ENCODE measurements at regions not wholly inside any gene's neighbourhood (a gene's known extent, or its start where the extent isn't known, plus 50 kb on each side); places are given as distances from the start of the nearest gene placed in this dataset.
A peak's percentile ranks its signal among the peaks of the same experiment; 100 is the strongest.

GRCh38 chr3:194999491-194999890 is 271.5 kb downstream of the XXYLT1 start:
- intact Hi-C loops (cut with micrococcal nuclease; ENCODE audit: unreplicated experiment): no loop called here
- no peaks in the 10 kb centered on the region for H3K9me3 ChIP-seq (ENCODE audit: low read depth, low read length, poor library complexity, severe bottlenecking)
- peaks cover 36% of the 10 kb centered on the region for H3K4me1 ChIP-seq (ENCODE audit: insufficient read depth, low read length, poor library complexity, severe bottlenecking)
- H3K27ac ChIP-seq (ENCODE audit: low read depth, low read length, poor library complexity, severe bottlenecking): no peak overlapping the region
- CTCF ChIA-PET: no interaction called here
- H3K36me3 ChIP-seq (ENCODE audit: insufficient read depth, low read length, poor library complexity, severe bottlenecking): no peaks in the 10 kb centered on the region
- no peaks in the 10 kb centered on the region for H3K27me3 ChIP-seq (replicated peaks; ENCODE audit: insufficient read depth, low read depth, low read length, poor library complexity)
- no peak overlapping the region for H3K4me3 ChIP-seq (ENCODE audit: low read depth, low read length, poor library complexity, severe bottlenecking)
- no peak for TF ChIP-seq CTCF (conservative IDR thresholded peaks at IDR 0.05; ENCODE audit: low read depth, low read length)
- TF ChIP-seq EZH2 (IDR thresholded peaks at IDR 0.05; ENCODE audit: borderline replicate concordance, low read depth, low read length, poor library complexity, severe bottlenecking): no peak
- BruUV-seq (replicated peaks): no TSS peak
- DNase-seq (ENCODE audit: low spot score): no peak
- POLR2A ChIA-PET (ENCODE audit: low non-redundant PET): no interaction called here

DNA sequence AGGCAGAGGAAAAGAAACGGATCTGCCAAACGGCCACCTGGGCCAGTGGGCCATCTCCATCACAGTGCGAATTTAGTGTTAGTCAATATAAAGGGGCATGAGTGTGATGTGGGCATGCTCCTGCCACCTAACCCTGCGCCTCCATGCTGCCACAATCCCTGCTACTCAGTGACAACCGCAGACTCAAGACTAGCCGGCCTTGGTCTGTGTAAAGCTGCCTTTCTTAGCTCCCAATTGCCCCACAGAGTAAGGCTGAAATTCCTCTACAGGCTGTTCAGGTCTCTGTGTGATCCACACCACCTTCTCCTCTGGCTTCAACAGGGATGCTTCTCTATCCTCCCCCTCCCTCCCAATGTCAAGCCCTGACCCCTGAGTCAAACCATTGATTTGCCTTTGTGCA is 269.7 kb downstream of the XXYLT1 start:
- POLR2A ChIA-PET (ENCODE audit: low non-redundant PET): no interaction called here
- no TSS peak for BruUV-seq (replicated peaks)
- Histone ChIP-seq H3K4me3 (ENCODE audit: low read depth, low read length, poor library complexity, severe bottlenecking) (no peak overlapping the region), H3K4me1 (ENCODE audit: insufficient read depth, low read length, poor library complexity, severe bottlenecking) (peaks cover 47% of the 10 kb centered on the region), H3K27me3 (replicated peaks; ENCODE audit: insufficient read depth, low read depth, low read length, poor library complexity) (no peaks in the 10 kb centered on the region), H3K9me3 (ENCODE audit: low read depth, low read length, poor library complexity, severe bottlenecking) (no peaks in the 10 kb centered on the region), H3K27ac (ENCODE audit: low read depth, low read length, poor library complexity, severe bottlenecking) (peak overlapping the region; percentile 96), H3K36me3 (ENCODE audit: insufficient read depth, low read length, poor library complexity, severe bottlenecking) (no peaks in the 10 kb centered on the region)
- no peak for TF ChIP-seq CTCF (conservative IDR thresholded peaks at IDR 0.05; ENCODE audit: low read depth, low read length)
- TF ChIP-seq EZH2 (IDR thresholded peaks at IDR 0.05; ENCODE audit: borderline replicate concordance, low read depth, low read length, poor library complexity, severe bottlenecking): no peak
- intact Hi-C loops (cut with micrococcal nuclease; ENCODE audit: unreplicated experiment): loop anchor here (5.0 kb wide), 2 partner anchors 101 to 261 kb away; no protein-coding TSS in a partner anchor
- CTCF ChIA-PET: interaction anchor here (0.7 kb wide), 1 partner anchor 204 kb away, joined by 3 read pairs; no protein-coding TSS in a partner anchor
- no peak for DNase-seq (ENCODE audit: low spot score)

- no peak for TF ChIP-seq EZH2 (IDR thresholded peaks at IDR 0.05; ENCODE audit: borderline replicate concordance, low read depth, low read length, poor library complexity, severe bottlenecking)
- TF ChIP-seq CTCF (conservative IDR thresholded peaks at IDR 0.05; ENCODE audit: low read depth, low read length): peak; percentile 88
- BruUV-seq (replicated peaks): no TSS peak
- peak; percentile 89 for DNase-seq (ENCODE audit: low spot score)
- Histone ChIP-seq H3K27me3 (replicated peaks; ENCODE audit: insufficient read depth, low read depth, low read length, poor library complexity) (no peaks in the 10 kb centered on the region), H3K36me3 (ENCODE audit: insufficient read depth, low read length, poor library complexity, severe bottlenecking) (no peaks in the 10 kb centered on the region), H3K4me1 (ENCODE audit: insufficient read depth, low read length, poor library complexity, severe bottlenecking) (peaks cover 47% of the 10 kb centered on the region), H3K27ac (ENCODE audit: low read depth, low read length, poor library complexity, severe bottlenecking) (peak overlapping the region; percentile 96), H3K4me3 (ENCODE audit: low read depth, low read length, poor library complexity, severe bottlenecking) (peak overlapping the region; percentile 18), H3K9me3 (ENCODE audit: low read depth, low read length, poor library complexity, severe bottlenecking) (no peaks in the 10 kb centered on the region)
- POLR2A ChIA-PET (ENCODE audit: low non-redundant PET): no interaction called here
- CTCF ChIA-PET: interaction anchor here (0.6 to 1.0 kb wide), 2 partner anchors 314 to 320 kb away, joined by 3 read pairs; no protein-coding TSS in a partner anchor
- intact Hi-C loops (cut with micrococcal nuclease; ENCODE audit: unreplicated experiment): loop anchor here (5.0 kb wide), 2 partner anchors 100 to 260 kb away; no protein-coding TSS in a partner anchor
Observed at GRCh38 chr3:195001961-195002861, 268.7 kb downstream of the XXYLT1 start.
